Upper lobe of right lung (tissue), 1 donor: ENCODE measurements at regions not wholly inside any gene's neighbourhood (a gene's known extent, or its start where the extent isn't known, plus 50 kb on each side); places are given as distances from the start of the nearest gene placed in this dataset.

Experiments
- ATAC-seq: fragments of 200-7000 bp; cut with Tn5 transposase; one replicate; pipeline ENCODE4 v1.9.1; 2020; ENCODE audit warnings: mild to moderate bottlenecking, moderate library complexity
- DNase-seq: peaks from one replicate; pipeline ENCODE4 v3.0.0-alpha.2; 2020
- H3K27ac ChIP-seq: fragments of 200-600 bp; one replicate; pipeline ENCODE4 v1.8.0; 2022
- H3K27me3 ChIP-seq: fragments of 200-600 bp; one replicate; pipeline ENCODE4 v1.8.0; 2022; ENCODE audit warnings: mild to moderate bottlenecking
- H3K36me3 ChIP-seq: fragments of 200-600 bp; one replicate; pipeline ENCODE4 v1.8.0; 2022
- H3K4me1 ChIP-seq: fragments of 200-600 bp; one replicate; pipeline ENCODE4 v1.8.0; 2022
- H3K4me3 ChIP-seq: fragments of 200-600 bp; one replicate; pipeline ENCODE4 v1.8.0; 2022; ENCODE audit warnings: mild to moderate bottlenecking
- H3K9me3 ChIP-seq: fragments of 200-600 bp; one replicate; pipeline ENCODE4 v1.8.0; 2022
- CTCF ChIP-seq: fragments of 200-600 bp; IDR thresholded peaks from one replicate; pipeline ENCODE4 v1.8.0; 2022; ENCODE audit warnings: antibody characterized with exemption
- intact Hi-C: fragments of 100-400 bp; cut with DNase I; formaldehyde crosslinking; loops from one replicate; pipeline ENCODE4 v1.11.0; 2022
- donor health status: DM: no; HTN: yes; CAD: no; lungs with severe emphysema.

GRCh38 chr4:138696771-138697170 is 318.8 kb upstream of the NOCT start:
- no peak for TF ChIP-seq CTCF

GRCh38 chr4:138696058-138696457 is 319.5 kb upstream of the NOCT start:
- Histone ChIP-seq H3K36me3 (no peaks in the 10 kb centered on the region), H3K9me3 (no peaks in the 10 kb centered on the region), H3K4me1 (no peaks in the 10 kb centered on the region), H3K27ac (no peak overlapping the region), H3K4me3 (no peak overlapping the region), H3K27me3 (no peaks in the 10 kb centered on the region)
- no peak for ATAC-seq
- no peak for TF ChIP-seq CTCF
- DNase-seq, result no peak
- intact Hi-C loops, result no loop called here

More at GRCh38 chr4:138696771-138697170, 318.8 kb upstream of the NOCT start:
- DNase-seq (no peak), ATAC-seq (no peak)
- no peaks in the 10 kb centered on the region for H3K36me3 ChIP-seq
- H3K27ac ChIP-seq, result no peak overlapping the region
- intact Hi-C loops, result no loop called here
- no peaks in the 10 kb centered on the region for H3K9me3 ChIP-seq
- H3K27me3 ChIP-seq, result no peaks in the 10 kb centered on the region
- H3K4me1 ChIP-seq, result no peaks in the 10 kb centered on the region
- H3K4me3 ChIP-seq, result no peak overlapping the region

GRCh38 chr4:138693526-138693925 is 322.1 kb upstream of the NOCT start:
- TF ChIP-seq CTCF, result no peak
- no peak for DNase-seq
- Histone ChIP-seq H3K4me1 (no peaks in the 10 kb centered on the region), H3K4me3 (no peak overlapping the region), H3K36me3 (no peaks in the 10 kb centered on the region), H3K27ac (no peak overlapping the region), H3K27me3 (no peaks in the 10 kb centered on the region), H3K9me3 (no peaks in the 10 kb centered on the region)
- intact Hi-C loops, result no loop called here
- ATAC-seq, result no peak

- Histone ChIP-seq H3K27me3 (no peaks in the 10 kb centered on the region), H3K27ac (no peak overlapping the region), H3K4me3 (no peak overlapping the region), H3K4me1 (peaks cover 3% of the 10 kb centered on the region), H3K9me3 (no peaks in the 10 kb centered on the region), H3K36me3 (no peaks in the 10 kb centered on the region)
- intact Hi-C loops, result no loop called here
- no peak for TF ChIP-seq CTCF
- no peak for DNase-seq
- ATAC-seq, result no peak
Measured at GRCh38 chr4:138692411-138692810, 323.2 kb upstream of the NOCT start.

GRCh38 chr4:138689593-138689992 is 326.0 kb upstream of the NOCT start:
- Histone ChIP-seq H3K4me3 (no peak overlapping the region), H3K36me3 (no peaks in the 10 kb centered on the region), H3K4me1 (peaks cover 7% of the 10 kb centered on the region), H3K27ac (no peak overlapping the region), H3K9me3 (no peaks in the 10 kb centered on the region), H3K27me3 (no peaks in the 10 kb centered on the region)
- ATAC-seq, result no peak
- intact Hi-C loops, result no loop called here
- TF ChIP-seq CTCF, result no peak
- DNase-seq, result no peak

- no peak for TF ChIP-seq CTCF
- Histone ChIP-seq H3K27me3 (no peaks in the 10 kb centered on the region), H3K27ac (no peak overlapping the region), H3K4me1 (peaks cover 7% of the 10 kb centered on the region), H3K36me3 (no peaks in the 10 kb centered on the region), H3K9me3 (no peaks in the 10 kb centered on the region), H3K4me3 (no peak overlapping the region)
- ATAC-seq (no peak), DNase-seq (no peak)
- intact Hi-C loops, result no loop called here
Measured at GRCh38 chr4:138689187-138689586, 326.4 kb upstream of the NOCT start.
